AG04449 (cell line): ENCODE measurements at regions not wholly inside any gene's neighbourhood (a gene's known extent, or its start where the extent isn't known, plus 50 kb on each side); places are given as distances from the start of the nearest gene placed in this dataset.

Experiments
- CTCF ChIA-PET: fragments of 350-600 bp; formaldehyde crosslinking; extraction: SDS; loops from one replicate; lab custom pipeline; 2021; ENCODE audit warnings: antibody characterized with exemption; lab: Yijun Ruan, JAX
- POLR2A ChIA-PET: fragments of 400-600, 350-600 bp; formaldehyde crosslinking; extraction: SDS; loops from one replicate; lab custom pipeline; 2020; ENCODE audit warnings: antibody characterized with exemption, inconsistent platforms; lab: Yijun Ruan, JAX
- DNase-seq: peaks from one replicate; pipeline ENCODE4 v3.0.0-alpha.2; 2010; ENCODE audit warnings: low read depth, low spot score
- H3K4me3 ChIP-seq: 2 replicates; pipeline ENCODE4 v1.5.1; 2011; ENCODE audit warnings: low read depth, mild to moderate bottlenecking, control low read depth, low read length
- TF ChIP-seq, protein P1 (sequence below): IDR thresholded peaks from one replicate; pipeline ENCODE4 v1.5.1; 2011; ENCODE audit warnings: mild to moderate bottlenecking, moderate library complexity, low read length, control low read depth, inconsistent platforms; ENCODE audit not compliant: insufficient read depth; ENCODE audit errors: missing control alignments

- ChIA-PET POLR2A (no interaction called here), CTCF (interaction anchor here (0.5 kb wide), 1 partner anchor 66 kb away, joined by 3 read pairs; no protein-coding TSS in a partner anchor)
- no peak overlapping the region for H3K4me3 ChIP-seq
- no peak for DNase-seq
- TF ChIP-seq, protein P1, sequence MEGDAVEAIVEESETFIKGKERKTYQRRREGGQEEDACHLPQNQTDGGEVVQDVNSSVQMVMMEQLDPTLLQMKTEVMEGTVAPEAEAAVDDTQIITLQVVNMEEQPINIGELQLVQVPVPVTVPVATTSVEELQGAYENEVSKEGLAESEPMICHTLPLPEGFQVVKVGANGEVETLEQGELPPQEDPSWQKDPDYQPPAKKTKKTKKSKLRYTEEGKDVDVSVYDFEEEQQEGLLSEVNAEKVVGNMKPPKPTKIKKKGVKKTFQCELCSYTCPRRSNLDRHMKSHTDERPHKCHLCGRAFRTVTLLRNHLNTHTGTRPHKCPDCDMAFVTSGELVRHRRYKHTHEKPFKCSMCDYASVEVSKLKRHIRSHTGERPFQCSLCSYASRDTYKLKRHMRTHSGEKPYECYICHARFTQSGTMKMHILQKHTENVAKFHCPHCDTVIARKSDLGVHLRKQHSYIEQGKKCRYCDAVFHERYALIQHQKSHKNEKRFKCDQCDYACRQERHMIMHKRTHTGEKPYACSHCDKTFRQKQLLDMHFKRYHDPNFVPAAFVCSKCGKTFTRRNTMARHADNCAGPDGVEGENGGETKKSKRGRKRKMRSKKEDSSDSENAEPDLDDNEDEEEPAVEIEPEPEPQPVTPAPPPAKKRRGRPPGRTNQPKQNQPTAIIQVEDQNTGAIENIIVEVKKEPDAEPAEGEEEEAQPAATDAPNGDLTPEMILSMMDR, result no peak
Measured at GRCh38 chr4:181376058-181376457, 867.1 kb upstream of the TENM3 start.

GRCh38 chr4:181388061-181388460, 855.1 kb upstream of the TENM3 start:
- ChIA-PET POLR2A (no interaction called here), CTCF (no interaction called here)
- no peak for DNase-seq
- TF ChIP-seq, protein P1, result no peak
- H3K4me3 ChIP-seq, result no peak overlapping the region

- ChIA-PET CTCF (no interaction called here), POLR2A (no interaction called here)
- TF ChIP-seq, protein P1, result no peak
- DNase-seq, result no peak
- H3K4me3 ChIP-seq, result no peak overlapping the region
Measured at GRCh38 chr4:181416966-181417365, 826.2 kb upstream of the TENM3 start.

- CTCF ChIA-PET, result no interaction called here
- TF ChIP-seq, protein P1, result no peak
- H3K4me3 ChIP-seq, result no peak overlapping the region
- DNase-seq, result no peak
- POLR2A ChIA-PET, result no interaction called here
Measured at GRCh38 chr4:181418496-181418895, 824.7 kb upstream of the TENM3 start.

- DNase-seq, result no peak
- ChIA-PET POLR2A (no interaction called here), CTCF (no interaction called here)
- H3K4me3 ChIP-seq, result no peak overlapping the region
- TF ChIP-seq, protein P1, result no peak
Measured at GRCh38 chr4:181420950-181421349, 822.3 kb upstream of the TENM3 start.

GRCh38 chr4:181424362-181425016, 818.7 kb upstream of the TENM3 start:
- no peak for DNase-seq
- TF ChIP-seq, protein P1, result no peak
- ChIA-PET POLR2A (no interaction called here), CTCF (no interaction called here)
- no peak overlapping the region for H3K4me3 ChIP-seq
